ENCODE measurements at regions not wholly inside any gene's neighbourhood (a gene's known extent, or its start where the extent isn't known, plus 50 kb on each side); places are given as distances from the start of the nearest gene placed in this dataset.

GRCh38 chr15:85847031-85847430 lies 52.3 kb upstream of the KLHL25 start:
- no peak for DNase-seq (ENCODE audit: low read depth)

DNA sequence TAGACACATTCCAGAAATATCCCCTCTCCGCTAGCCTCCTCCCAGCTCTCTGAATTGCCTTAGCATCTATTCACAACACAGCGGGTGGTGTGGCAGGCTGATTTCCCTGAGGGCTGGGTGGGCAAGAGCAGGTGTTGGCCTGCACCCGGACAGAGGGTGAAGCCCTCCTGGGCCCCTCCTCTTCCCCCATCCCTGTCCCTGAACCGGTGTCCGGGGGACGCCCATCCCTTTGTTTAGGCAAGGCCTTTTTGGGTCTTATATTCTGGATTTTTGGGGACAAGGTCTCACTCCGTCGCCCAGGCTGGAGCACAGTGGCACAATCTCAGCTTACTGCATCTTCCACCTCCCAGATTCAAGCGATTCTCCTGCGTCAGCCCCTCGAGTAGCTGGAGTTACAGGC lies 55.2 kb upstream of the KLHL25 start:
- DNase-seq (ENCODE audit: low read depth): no peak

DNA sequence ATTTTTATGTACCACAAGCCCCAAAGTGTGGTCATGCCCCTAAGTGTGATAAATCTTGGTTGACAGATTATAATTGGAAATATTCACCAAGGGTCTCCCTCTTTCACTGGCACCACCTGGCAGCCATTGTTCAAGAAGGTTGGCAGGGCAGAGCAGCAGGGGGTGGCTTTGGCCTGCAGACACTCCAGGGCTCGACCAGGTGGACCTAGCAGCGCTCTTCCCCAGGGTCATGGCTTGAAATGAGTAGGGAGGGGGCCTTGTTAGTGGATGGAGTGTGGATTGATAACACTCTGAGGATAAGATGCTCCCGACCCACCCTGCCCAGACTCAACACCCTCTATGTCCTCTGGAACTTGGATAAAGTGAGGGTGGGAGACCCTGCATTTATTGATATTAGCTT lies 58.2 kb upstream of the KLHL25 start:
- no peak for DNase-seq (ENCODE audit: low read depth)

DNA sequence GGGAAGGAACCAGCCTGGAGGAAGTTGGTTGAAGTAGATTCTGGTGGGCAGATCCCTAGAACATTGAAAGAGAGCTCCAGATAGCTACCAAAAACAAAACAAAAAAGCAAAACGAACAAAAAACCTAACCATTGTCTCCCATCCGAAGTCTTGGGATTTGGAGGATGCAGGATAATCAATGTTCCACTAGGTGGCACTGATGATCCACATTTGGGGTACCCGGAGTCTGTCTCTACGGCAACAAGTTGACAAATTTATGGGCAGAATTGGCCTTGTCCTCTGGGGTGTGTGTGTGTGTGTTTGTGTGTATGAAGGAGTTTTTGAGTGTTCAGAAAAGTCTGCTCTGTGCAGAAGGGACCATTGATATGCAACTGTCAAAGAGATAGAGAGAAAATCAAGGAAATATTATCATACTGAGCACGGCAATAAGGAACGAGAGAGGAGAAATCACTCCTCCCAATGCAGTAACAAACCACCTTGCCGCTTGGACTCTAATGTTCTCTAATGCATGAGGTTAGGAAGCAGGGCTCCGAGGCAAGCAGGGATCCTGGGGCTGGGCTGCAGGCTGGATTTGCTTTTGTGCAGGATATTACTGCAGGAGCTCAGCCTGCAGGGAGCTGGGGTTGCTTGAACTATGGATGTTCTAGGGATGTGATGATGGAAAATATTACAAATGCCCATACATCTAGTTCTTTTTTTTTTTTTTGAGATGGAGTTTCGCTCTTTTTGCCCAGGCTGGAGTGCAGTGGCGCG lies 59.8 kb upstream of the KLHL25 start:
- peak; percentile 57 for DNase-seq (ENCODE audit: low read depth)

DNA sequence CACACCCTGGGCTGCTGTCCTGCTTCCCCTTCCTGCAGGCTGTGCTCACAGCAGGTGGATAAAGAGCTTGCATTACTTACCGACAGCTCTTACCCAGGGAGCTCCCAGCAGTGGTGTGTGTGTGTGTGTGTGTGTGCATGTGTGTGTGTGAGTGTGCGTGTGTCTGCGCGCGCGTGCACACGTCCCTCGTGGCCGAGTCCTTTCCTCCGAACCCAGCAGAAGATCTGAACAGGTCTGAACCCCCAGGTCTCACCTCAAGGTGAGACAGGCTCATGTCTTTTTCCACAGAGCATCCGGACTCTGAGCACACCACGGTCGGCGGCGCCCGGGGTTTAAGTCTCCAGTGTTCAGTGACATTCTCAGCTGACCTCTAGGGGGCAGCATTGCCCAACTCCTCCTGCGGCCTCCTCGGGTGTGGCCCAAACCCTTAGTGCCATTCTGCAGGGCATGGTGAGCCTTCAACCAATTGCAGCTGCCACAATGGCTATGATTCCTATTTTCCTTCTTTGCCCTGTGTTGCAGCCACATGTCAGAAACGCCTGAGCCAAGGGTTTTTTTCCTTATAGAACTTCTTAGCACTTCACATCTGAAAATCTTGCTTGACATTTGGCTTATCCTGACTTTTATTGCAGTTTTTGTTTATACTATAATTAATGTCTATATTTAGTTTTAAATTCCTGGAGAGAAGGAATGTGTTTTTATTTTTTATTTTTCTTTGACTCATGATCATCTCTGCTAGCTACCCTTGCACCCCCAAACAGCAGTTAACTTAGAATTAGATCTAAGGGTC lies 64.1 kb upstream of the KLHL25 start:
- peak; percentile 36 for DNase-seq (ENCODE audit: low read depth)

GRCh38 chr15:85859671-85860070 lies 64.9 kb upstream of the KLHL25 start:
- no peak for DNase-seq (ENCODE audit: low read depth)

- no peak for DNase-seq (ENCODE audit: low read depth)
These were observed 65.9 kb upstream of the KLHL25 start for GRCh38 chr15:85860394-85861161.

GRCh38 chr15:85865070-85865684 lies 70.5 kb upstream of the KLHL25 start:
- peak; percentile 38 for DNase-seq (ENCODE audit: low read depth)

DNA sequence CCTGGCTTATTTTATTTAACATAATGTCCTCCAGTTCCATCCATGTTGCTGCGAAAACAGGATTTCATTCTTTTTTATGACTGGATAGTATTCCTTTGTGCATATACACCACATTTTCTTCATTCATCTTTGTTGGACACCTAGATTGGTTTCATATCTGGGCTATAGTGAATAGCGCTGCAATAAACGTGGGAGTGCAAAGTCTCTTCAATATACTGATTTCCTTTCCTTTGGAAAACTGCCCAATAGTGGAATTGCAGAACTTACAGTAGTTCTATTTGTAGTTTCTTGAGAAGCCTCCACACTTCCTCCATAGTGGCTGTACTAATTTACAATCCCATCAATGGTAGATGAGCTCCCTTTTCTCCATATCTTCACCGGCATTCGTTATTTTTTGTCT lies 72.5 kb upstream of the KLHL25 start:
- DNase-seq (ENCODE audit: low read depth): no peak

DNA sequence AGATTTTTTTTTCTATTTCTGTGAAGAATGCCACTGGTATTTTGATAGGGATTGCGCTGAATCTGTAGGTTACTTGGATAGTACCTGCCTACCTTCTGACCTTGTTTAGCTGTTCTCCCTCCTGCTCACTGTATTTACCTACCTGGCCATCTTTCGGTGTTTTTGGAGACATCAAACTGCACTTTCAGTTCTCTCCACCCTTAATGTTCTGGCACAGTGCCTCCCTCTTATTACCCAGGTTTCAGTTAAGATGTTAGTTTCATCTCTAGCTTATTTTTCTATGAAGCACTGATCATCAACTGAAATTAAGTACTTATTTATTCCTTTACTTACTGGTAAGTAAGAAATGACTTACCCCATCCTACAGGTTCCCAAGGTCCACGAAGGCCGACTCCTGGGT lies 74.4 kb upstream of the KLHL25 start:
- no peak for DNase-seq (ENCODE audit: low read depth)

GRCh38 chr15:85870216-85871014 lies 75.7 kb upstream of the KLHL25 start:
- DNase-seq (ENCODE audit: low read depth): no peak

GRCh38 chr15:85871545-85871944 lies 76.8 kb upstream of the KLHL25 start:
- no peak for DNase-seq (ENCODE audit: low read depth)

- no peak for DNase-seq (ENCODE audit: low read depth)
These were observed 77.4 kb upstream of the KLHL25 start for GRCh38 chr15:85872125-85872524.

GRCh38 chr15:85874236-85874635 lies 79.5 kb upstream of the KLHL25 start:
- no peak for DNase-seq (ENCODE audit: low read depth)

GRCh38 chr15:85875756-85876155 lies 81.0 kb upstream of the KLHL25 start:
- no peak for DNase-seq (ENCODE audit: low read depth)

DNA sequence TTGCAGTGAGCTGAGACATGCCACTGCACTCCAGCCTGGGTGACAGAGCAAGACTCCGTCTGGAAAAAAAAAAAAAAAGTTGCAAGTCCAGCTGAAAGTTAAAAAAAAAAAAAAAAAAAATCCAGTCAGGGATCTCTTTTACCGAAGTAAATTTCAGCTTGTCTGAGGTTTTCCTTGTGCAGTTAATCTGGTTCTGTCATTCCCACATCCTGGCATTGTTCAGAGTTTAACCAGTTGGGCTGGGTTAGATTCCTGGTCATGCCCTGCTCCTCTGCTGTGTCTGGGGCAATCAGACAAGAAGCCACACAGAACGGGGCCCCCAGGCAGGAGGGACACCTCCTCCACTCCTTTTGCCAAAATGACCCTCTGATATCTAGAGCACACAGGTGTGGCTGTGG lies 84.1 kb upstream of the KLHL25 start:
- DNase-seq (ENCODE audit: low read depth): peak; percentile 39

DNA sequence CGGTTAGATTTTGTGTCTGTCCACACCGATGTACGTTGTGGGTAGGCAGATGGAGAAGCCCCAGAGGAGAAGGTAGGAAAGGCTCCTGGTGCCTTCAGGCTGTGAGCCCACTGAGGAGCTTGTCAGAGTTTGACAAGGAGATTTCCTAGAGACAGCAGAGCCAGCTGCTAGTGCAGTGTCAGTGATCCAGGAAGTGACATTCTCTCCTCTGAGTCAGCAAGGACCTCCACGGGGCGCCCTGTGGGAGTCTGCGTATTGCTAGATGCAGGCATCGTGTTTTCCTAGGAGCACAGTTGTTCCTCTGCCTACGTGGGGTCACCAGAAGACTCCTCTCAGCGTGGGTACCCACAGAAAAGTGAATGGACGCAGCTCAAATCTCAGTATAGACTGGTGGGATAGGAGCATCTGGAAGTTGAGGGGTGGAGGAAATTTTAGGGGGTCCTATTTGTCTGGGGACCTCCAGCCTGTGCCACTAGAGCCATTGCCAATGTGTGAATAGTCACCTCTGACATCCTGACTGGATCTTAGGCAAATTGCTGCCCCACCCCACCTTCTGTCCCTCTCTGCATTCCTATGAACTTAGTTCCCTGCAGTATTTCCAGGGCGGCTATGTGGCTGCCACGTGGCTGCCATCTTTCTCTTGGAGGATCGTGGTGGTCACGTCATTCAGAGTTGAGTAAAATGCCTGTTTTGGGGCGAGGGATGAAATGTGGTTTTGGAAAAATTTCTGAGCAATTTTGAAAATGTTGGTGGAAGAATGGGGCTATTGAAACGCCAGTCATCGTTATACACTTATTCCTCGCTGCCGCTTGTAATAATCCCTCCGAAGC lies 84.8 kb upstream of the KLHL25 start:
- DNase-seq (ENCODE audit: low read depth): no peak

DNA sequence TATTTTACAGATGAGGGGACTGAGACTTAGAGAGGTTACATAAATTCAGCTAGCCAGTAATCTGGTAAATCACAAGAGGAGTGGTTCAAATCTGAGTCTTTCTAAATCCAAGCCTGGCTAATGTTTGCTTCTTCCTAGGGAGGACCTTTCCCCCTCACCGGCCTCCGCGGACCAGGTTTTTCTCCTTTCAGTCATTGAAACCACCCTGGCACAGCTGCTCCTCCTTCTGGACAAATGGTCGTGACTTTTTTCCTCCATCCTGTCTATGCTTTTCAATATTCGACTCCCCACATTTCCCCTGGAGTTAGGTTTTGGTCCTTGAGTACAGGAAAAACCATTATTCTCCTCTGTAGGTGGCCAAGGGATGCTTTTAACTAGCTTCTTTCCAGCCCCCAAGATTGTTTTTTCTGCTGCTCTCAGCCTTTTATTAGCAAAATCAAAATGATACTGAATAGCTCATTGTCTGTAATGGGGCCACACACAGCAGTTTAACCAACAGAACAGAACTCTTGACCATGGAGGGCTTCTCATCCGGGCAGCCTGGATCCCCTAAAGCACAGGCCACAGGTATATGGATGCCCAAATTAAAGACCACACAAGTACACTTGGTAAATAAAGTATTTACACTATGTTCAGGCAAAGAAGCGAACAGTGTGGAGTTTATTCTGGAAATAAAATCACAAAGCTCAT lies 85.9 kb upstream of the KLHL25 start:
- DNase-seq (ENCODE audit: low read depth): no peak

GRCh38 chr15:85886309-85886811 lies 91.6 kb upstream of the KLHL25 start:
- DNase-seq (ENCODE audit: low read depth): no peak

Data from renal cortical epithelial cell (primary cell).